ENCODE measurements at regions not wholly inside any gene's neighbourhood (a gene's known extent, or its start where the extent isn't known, plus 50 kb on each side); places are given as distances from the start of the nearest gene placed in this dataset.

DNA sequence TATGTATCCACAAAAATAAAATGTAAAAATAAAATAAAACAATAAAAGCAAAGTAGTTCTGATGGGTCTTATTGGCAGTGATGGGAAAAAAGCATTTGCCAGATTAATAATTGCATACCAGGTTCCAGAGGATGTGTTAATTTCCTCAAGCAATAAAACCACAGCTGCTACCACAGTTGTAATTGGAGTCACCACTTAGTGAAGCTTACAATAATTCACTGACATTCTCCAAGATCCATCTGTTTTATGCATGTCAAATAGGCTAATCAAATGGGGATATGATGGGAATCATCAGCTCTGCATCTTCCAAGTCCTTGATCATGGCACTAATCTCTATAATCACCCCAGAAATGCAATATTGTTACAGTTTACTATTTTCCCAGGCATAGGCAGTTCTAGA lies 123.5 kb upstream of the EMCN start:
- H3K27ac ChIP-seq (ENCODE audit: insufficient read length, low read depth, low read length), result no peak overlapping the region
- H3K4me1 ChIP-seq (ENCODE audit: insufficient read depth, low read length), result no peaks in the 10 kb centered on the region
- no peak overlapping the region for H2BK15ac ChIP-seq (ENCODE audit: low read depth, low read length)
- no peaks in the 10 kb centered on the region for H3K79me2 ChIP-seq (ENCODE audit: insufficient read depth, low read length)
- H4K8ac ChIP-seq (replicated peaks; ENCODE audit: insufficient read length, low read depth, low read length), result no peak overlapping the region
- no peaks in the 10 kb centered on the region for H3K27me3 Mint-ChIP-seq (ENCODE audit: low read depth)
- no peaks in the 10 kb centered on the region for H3K36me3 Mint-ChIP-seq (ENCODE audit: insufficient read depth in 1 of 3, low read depth in 3 of 3)
- no peak overlapping the region for H2AK5ac ChIP-seq (ENCODE audit: insufficient read length, low read length)
- TF ChIP-seq, protein P1, sequence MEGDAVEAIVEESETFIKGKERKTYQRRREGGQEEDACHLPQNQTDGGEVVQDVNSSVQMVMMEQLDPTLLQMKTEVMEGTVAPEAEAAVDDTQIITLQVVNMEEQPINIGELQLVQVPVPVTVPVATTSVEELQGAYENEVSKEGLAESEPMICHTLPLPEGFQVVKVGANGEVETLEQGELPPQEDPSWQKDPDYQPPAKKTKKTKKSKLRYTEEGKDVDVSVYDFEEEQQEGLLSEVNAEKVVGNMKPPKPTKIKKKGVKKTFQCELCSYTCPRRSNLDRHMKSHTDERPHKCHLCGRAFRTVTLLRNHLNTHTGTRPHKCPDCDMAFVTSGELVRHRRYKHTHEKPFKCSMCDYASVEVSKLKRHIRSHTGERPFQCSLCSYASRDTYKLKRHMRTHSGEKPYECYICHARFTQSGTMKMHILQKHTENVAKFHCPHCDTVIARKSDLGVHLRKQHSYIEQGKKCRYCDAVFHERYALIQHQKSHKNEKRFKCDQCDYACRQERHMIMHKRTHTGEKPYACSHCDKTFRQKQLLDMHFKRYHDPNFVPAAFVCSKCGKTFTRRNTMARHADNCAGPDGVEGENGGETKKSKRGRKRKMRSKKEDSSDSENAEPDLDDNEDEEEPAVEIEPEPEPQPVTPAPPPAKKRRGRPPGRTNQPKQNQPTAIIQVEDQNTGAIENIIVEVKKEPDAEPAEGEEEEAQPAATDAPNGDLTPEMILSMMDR (conservative IDR thresholded peaks at IDR 0.05), result no peak
- no peak overlapping the region for H2BK5ac ChIP-seq (ENCODE audit: insufficient read length, low read length)
- H4K20me1 ChIP-seq (ENCODE audit: control insufficient read depth, insufficient read depth, insufficient read length), result no peaks in the 10 kb centered on the region
- no peak overlapping the region for H2BK20ac ChIP-seq (ENCODE audit: low read depth, low read length, poor library complexity, severe bottlenecking)
- H3K9ac ChIP-seq (ENCODE audit: extremely low read depth, insufficient read length, low read length), result no peak overlapping the region
- no peak overlapping the region for H3K4me3 Mint-ChIP-seq
- H2AFZ ChIP-seq (ENCODE audit: low read length), result no peak overlapping the region
- no peak overlapping the region for H2BK120ac ChIP-seq (ENCODE audit: low read depth, low read length, poor library complexity, severe bottlenecking)
- H3K4me1 Mint-ChIP-seq, result 0 out of 4 replicates have a peak, but pooled peaks cover 0 to 3% of the 10 kb centered on the region in 2 experiments
- H3K56ac ChIP-seq (ENCODE audit: insufficient read length, low read depth, low read length), result no peak overlapping the region
- H3K27ac Mint-ChIP-seq, result no peak overlapping the region
- no peak overlapping the region for H3K4me2 ChIP-seq (ENCODE audit: insufficient read depth, insufficient read length, low read length)
- H3K23me2 ChIP-seq (ENCODE audit: insufficient read length, low read depth, low read length, poor library complexity, severe bottlenecking), result no peaks in the 10 kb centered on the region
- H4K5ac ChIP-seq (ENCODE audit: insufficient read length, low read depth, low read length), result no peak overlapping the region
- no peak overlapping the region for H3K4ac ChIP-seq (ENCODE audit: low read depth, low read length)
- no peak overlapping the region for H3K18ac ChIP-seq (ENCODE audit: insufficient read length, low read depth, low read length)
- no peaks in the 10 kb centered on the region for H3K79me1 ChIP-seq (ENCODE audit: insufficient read depth, low read depth, low read length, poor library complexity, severe bottlenecking)
- no peak for DNase-seq
- H4K91ac ChIP-seq (ENCODE audit: insufficient read length, low read depth, low read length), result no peak overlapping the region
- no peaks in the 10 kb centered on the region for H3K27me3 ChIP-seq (ENCODE audit: insufficient read depth, low read length)
- no peak overlapping the region for H2BK12ac ChIP-seq (ENCODE audit: insufficient read length, low read depth, low read length)
- H3K9me3 Mint-ChIP-seq, result no peaks in the 10 kb centered on the region; a peak in 1 of 5 replicates
- no peak overlapping the region for H3K14ac ChIP-seq (ENCODE audit: insufficient read depth, low read length)
- H3K9me3 ChIP-seq (ENCODE audit: control insufficient read depth, low read depth, low read length), result no peaks in the 10 kb centered on the region
- no peak overlapping the region for H3K23ac ChIP-seq (ENCODE audit: insufficient read length, low read depth, low read length)
- H3T11ph ChIP-seq (ENCODE audit: low read length), result no peak overlapping the region

Measured in H9 (cell line).